DMS153 treated with DMSO at 0.1 percent for 48 hours (cell line): ENCODE measurements at regions not wholly inside any gene's neighbourhood (a gene's known extent, or its start where the extent isn't known, plus 50 kb on each side); places are given as distances from the start of the nearest gene placed in this dataset.

Experiments
- DNase-seq: peaks from one replicate; lab custom pipeline; 2025; ENCODE audit not compliant: unreplicated experiment; lab: John Stamatoyannopoulos, UW

DNA sequence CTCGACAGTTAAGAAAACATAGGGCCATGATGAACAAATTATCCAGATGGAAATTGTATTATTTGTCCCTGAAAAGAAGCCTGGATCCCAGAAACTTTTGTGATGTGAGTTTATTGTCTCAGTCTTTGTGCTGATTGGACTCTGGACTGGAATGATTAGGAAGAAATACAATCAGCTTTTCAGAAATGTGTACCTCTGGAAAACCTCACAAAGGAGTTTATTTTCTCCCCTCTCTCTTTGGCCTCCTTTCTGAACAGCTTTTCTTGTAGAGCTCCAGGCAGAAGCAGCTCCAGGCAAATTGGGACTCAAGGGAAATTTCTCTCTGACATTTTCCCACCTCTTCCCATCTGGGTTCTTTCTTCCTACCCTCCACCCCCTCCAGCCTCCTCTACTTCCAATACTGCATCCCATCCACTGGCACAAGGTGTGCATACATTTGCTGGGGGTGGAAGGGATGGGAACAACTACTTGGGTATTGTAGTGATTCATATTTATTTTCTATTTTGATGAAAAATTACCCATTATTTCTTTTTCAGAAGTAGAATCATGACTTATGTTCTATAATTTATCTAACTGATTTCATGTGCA, 119.7 kb downstream of the CD47 start:
- DNase-seq, result no peak

DNA sequence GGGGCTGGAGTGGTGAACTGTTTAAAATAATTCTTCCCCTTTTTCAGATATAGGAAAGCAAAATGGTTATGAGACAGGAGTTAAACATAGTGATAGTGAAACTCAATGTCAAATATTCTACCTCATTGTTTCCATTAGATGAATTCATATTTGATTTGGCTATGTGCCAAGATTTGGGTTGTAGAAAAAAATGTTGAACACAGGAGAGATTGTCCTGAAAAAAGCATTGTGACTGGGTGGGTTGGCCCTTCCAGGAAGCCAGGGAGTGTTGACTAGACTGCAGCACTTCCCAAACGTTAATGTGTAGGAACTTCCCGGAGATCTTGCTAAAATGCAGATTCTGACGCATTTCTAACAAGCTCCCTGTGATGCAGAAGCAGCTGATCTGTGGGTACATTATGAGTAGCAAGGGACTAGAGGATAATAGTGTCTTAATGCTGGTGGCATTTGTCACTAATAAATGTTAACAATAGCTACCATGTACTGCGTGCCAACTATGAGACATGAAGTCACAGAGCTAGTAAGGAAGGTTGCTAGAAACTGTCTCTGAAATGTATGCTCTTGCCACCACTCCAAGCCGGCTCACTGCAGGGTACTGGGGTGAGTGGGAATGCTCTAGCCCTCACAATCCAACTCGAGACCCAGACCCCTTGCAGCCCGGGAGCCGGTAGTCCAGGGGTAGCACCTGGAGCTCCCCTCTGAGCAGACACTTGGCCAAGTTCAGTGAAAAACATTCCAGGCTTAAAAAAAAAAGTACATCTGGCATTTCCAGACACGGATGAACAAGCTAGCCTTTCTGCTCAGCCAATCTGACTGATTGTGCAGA, 120.6 kb downstream of the CD47 start:
- peak; percentile 44 for DNase-seq

DNA sequence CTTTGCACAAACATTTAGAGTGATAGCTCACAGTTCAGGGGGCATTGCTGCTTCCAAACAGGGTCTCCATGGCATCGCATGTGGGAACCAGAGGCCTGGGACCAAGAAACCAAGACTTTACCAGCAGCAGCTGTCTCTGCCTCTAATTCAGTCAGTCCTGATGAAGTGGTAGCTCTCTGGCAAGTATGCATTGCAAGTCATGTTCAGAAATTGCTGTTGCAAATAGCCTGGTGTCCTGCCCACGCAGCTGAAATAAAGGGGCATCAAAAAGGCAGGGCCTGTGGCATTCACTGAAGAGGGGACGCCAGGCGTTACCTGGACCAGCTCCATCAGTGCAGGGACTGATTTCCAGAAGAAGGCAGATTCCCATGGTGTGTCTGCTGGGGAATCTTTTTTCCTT, 121.3 kb downstream of the CD47 start:
- DNase-seq, result no peak

DNA sequence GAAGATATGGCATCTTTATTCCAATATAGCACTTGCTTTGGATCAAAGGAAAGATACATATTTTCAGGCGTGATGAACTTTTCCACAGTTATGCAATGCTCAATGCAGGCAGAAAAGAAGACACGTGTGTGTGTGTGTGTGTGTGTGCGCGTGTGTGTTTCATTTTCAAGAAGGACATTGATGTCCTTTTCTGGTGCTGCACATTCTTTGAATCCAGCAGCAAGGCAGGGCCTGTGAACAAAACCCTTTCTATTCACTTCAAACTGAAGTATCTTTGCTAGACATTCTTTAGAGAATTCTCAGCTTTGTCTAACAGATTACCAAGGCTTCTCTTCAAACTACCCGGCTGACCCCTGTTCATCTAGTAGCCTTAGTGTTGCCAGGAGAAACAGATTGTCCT, 124.6 kb downstream of the CD47 start:
- DNase-seq, result no peak

DNA sequence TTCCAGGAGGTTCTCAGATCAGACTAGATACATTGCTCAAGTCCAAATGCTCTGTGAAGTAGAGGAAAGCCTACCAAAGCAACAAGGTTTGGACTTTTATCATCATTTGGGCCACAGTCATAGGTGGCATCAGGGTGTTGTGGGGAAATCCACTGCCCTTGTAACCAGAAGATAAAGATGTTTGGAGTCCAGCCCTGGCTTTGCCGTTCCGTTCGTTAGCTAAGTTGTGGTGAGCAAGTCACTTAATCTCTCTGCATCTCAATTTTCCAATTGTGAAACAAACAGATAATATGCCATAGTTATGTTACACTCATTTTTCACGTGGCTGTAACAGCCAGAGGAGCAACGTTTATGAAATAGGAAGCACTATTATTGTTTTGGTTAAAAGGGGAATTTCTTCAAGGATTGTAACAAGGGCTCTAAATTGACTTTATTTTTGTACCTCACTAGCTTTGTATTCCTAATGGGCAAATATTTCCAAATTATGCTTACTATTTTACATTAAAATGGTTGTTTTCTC, 125.6 kb downstream of the CD47 start:
- DNase-seq, result no peak

DNA sequence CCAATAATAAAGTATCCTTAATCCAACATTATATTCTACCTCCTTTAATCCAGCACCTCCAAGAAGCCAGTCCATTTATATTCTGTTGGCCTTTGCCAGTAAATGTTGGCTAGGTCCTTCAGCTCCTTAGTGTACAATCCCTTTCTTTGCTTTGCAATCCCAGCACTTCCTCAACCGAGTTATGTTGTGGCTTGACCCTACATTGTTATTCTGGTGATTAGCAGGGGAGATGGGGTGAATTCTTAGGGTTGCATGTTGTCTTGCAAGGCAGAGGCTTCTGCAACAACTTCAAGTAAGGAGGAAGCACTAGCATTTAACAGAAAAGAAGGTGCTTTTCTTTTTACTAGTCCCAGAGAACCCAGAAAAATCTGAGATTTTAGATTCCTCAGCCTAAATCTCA, 127.2 kb downstream of the CD47 start:
- DNase-seq, result no peak

DNA sequence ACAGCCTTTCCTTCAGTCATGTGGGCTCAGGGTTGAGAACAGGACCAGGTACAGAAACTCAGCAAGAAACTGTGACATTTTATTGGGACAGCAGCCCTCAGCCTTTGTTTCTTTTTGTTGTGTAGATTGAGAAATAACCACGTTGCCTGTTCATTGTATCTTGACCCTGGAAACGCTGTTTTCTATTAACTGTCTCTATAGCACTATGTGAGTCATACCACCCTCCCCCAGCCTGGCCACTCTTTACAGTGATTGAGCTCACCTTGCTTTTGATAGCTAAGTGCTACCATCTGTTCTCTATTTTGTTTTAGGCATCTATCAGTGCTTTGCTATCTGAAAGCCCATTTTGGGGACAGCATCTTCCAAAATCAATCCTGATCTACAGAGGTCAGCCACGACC, 127.9 kb downstream of the CD47 start:
- DNase-seq, result peak; percentile 13

DNA sequence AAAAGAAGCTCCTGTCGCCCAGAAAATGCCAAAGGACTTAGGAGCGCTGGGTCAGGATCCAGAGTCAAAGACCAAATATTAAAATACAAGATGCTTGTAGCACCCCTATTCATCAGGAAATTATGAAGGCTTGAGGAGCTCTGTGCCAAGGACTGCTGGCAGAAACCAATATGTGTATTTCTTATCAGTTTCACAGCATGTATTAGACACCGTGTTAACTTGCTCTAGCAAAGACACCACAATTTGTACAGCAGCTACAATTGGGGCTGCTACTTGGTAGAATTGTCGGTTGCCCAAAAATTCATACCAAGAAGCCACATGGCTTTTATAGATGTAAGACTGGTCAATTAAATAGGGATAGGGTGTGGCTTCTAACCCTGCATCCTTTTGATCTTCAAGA, 128.8 kb downstream of the CD47 start:
- no peak for DNase-seq

DNA sequence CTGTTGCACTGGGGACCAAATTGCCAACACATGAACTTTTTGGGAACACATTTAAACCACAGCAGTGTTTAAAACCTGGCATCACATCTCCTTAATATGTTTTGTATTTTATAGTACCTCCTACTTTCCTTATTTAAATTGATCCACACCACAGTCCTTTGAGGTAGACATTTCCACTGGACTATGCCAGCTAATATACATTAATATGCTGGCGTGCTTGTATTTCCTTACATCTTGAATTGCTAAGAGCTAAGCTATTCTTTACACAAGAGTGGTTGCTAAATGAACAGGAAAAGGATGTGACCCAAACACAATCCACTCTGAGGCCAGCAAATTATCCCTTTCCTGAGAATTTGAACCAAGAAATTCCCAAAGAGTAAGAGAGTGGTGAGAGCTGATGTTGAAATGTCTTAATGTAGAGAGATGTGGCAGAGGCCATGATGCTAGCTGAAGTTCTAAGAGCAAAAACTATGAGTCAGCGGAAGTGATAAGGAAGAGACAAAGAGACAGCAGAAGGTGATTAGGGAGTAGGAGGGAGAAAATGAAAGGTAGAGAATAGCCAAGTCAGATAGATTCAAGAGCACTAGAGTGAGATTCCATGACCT, 131.2 kb downstream of the CD47 start:
- DNase-seq, result no peak

DNA sequence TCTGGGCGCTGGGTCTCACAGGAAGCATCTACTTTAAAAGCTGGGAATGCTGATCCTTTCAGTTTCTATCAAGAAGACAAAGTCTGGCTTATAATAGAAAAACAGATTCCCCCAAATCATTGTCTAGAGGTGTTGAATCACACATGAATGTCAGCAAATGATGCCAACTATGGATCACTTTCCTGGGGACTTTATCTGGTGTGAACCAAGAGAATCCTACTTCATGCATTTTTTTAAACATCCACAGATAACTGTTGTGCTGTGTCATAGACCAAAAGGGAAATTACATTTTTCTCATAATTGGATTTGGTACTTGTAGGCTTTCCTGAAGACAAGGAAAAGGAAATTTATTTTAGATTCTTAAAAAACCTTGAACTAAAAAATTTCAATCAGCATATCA, 132.7 kb downstream of the CD47 start:
- DNase-seq, result no peak

DNA sequence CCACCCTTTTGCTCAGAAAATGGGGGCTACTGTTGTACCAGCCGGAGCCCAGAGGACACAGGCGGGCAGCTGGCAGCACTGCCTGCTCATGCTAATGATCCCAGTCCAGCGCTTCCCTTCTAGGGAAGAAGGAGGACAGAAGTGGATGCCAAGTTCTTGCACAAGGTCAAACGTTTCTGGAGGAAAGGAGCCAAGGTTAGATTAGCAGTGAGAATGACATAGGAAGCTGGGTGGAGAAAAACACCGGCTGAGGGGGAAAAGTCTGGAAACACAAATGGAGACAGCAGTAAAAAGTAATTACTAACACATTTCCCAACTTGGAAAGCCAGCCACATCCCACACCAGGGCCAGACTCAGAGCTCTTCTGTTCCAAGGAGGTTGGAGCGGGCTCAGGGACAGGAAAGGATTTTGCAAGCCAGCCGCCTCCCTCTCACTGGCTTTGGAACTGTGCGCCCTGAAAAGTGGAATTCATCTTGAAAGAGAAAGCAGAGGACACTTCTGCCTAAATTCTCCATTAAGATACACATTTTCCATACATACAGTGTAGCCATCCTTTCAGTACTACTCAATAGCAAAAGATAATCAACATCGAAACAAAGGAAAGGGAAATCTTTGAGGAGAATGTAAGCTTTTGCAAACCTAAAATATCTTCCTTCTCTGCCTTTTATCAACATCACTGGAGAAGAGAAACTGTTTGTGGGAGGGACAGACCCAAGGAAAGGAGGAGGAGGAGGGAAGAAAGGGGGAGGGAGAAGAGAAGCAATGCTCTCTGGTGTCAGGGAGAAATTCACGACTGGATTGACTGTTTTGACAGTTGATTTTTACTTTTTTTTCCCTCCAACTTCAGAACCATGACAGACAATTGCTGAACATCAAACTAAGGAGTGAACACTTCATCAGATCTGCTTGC, 133.6 kb downstream of the CD47 start:
- no peak for DNase-seq

DNA sequence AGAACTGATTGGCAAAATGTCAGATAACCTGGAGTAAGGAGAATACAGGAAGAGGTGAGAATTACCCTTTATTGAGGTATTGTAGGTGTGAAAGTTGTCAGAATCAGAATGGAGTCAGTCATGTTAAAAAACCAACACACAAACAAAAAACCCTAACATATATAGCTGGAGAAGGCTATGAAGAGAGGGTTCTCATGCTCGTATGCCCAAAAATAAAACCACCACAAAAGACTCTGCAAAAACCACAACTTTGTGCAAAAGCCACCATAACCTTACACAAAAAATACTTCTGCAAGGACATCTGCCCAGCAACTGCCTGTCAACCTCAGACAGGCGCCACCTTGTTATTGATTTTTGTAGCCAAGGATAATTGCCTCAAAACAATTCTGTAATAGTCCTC, 136.0 kb downstream of the CD47 start:
- DNase-seq, result no peak

DNA sequence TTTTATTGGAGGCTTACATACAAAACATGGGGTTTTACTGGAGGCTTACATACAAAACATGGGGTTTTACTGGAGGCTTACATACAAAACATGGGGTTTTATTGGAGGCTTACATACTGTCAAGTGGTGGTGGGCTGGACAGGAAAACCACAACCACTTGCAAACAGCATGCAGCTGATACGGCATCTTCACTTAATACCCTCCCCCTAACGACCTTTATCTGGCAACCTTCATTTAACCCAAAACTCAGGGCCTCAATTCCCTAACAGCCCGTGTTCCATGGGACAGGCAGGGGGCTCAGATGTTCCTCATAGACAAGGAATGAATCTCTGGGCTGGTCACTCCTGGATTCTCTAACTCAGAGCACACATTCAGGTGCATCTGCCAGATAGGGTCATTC, 137.1 kb downstream of the CD47 start:
- no peak for DNase-seq

DNA sequence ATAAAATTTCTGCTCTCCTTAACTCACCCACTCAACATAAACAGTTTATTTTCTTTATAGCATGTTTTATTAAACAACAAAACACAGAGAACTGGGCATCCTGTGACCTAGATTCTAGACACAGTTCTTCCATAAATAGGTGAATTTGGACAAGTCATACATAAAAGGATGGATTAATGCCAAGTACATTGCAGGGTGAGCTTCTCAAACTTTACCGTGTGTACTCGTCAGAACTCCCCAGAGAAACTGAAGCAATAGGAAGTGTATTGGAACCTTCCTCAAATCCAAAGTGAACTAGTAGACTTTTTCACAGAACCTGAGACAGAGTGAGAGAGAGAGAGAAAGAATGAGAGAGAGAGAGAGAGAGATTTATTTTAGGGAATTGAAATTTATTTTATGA, 139.7 kb downstream of the CD47 start:
- DNase-seq, result no peak

DNA sequence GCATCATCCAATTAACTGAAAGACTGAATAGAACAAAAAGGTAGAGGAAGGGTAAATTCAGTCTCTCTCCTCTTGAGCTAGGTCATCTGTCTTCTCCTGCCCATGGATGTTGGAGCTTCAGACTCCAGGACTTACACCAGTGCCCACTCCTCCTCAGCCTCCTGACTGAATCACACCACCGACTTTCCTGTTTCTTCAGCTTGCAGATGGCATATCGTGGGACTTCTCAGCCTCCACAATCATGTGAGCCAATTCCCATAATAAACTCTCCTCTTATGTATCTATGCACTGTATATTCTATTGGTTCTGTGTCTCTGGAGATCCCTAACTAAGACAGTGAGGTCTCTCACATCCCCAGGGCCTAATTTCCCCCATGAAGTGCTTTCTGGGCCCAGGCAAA, 140.4 kb downstream of the CD47 start:
- DNase-seq, result no peak

DNA sequence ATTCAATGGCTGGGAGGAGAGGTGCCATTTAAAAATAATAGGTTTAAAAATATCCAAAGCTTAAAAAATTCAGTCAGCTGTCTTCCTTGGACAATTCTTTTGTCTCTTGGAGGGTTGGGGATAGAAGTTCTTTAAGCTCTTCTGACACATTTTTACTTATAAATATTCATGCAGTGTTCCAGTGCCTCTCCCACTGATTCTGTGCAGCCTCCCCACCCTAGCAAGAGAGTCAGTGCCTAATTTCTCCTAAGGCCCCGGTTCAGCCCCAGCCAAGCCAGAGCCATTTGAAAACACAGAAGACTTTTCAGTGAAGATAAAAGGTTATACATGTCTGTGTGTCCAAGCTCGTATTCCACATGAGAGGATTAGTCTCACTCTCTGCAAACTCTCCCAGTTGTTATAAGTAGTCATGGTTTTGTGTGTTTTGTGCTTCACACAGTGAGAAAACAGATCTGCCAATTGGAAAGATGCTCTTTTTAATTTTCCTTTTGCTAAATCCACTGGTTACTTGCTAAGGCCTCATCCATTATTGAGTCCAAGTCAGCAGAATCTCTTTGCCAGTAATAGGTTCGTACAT, 141.3 kb downstream of the CD47 start:
- DNase-seq, result no peak

DNA sequence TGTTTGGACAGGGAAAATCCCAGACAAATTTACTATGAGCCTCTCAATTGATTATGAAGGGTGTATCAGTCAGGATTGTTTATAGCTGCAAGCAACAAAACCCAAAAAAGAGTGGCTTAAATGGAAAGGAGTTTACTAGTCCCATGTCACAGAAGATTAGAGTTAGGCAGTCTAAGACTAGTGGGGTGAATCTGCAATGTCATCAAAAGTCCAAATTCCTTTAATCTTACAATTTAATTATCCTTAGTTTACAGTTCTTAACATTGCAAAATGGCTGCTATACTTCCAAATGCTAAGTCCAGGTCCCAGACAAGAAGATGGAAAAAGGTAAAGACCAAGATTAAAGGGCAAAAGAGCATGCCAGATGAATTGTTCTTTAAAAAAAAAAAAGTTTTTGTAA, 143.6 kb downstream of the CD47 start:
- DNase-seq, result no peak

DNA sequence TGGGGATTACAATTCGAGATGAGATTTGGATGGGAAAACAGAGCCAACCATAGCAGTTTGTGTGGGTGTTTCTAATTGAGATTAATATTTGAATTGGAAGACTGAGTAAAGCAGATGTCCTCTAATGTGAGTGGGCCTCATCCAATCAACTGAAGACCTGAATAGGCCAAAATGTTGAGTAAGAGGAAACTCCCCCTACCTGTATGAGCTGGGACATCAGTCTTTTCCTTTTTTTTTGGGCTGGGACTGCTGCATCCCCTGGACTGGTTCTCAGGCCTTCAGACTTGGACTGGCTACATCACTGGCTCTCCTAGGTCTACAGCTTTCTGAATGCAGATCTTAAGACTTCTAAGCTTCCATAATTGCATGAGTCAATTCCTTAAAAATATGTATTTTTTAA, 144.1 kb downstream of the CD47 start:
- no peak for DNase-seq

DNA sequence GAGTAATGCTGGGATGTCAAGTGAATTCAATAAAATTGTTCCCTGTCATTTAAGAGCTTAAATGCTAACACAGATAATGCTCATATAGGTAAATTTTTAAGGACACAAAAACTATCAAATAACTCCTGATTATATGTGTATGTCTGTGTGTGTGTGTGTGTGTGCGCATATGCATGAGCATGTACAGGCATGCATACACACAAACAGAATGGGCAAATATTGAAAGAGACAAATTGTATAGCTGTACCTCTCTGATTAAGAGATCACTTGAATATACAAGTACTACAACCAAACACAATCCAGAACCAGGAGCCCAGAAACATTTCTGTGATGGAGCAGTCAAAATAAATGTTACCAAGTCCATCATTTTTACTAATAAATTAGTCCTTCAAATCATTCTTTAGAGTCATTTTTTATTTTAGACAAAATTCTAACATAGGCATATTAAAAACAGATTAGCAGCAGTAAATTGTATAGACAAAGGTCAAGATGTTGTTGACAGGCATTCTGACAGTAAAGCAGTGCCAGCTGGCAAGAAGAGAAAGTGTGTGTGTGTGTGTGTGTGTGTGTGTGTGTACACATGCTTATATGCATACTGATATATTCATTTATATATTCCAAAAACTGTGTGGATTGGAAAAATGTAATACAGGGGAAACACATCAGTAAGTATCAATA, 145.3 kb downstream of the CD47 start:
- DNase-seq, result no peak

DNA sequence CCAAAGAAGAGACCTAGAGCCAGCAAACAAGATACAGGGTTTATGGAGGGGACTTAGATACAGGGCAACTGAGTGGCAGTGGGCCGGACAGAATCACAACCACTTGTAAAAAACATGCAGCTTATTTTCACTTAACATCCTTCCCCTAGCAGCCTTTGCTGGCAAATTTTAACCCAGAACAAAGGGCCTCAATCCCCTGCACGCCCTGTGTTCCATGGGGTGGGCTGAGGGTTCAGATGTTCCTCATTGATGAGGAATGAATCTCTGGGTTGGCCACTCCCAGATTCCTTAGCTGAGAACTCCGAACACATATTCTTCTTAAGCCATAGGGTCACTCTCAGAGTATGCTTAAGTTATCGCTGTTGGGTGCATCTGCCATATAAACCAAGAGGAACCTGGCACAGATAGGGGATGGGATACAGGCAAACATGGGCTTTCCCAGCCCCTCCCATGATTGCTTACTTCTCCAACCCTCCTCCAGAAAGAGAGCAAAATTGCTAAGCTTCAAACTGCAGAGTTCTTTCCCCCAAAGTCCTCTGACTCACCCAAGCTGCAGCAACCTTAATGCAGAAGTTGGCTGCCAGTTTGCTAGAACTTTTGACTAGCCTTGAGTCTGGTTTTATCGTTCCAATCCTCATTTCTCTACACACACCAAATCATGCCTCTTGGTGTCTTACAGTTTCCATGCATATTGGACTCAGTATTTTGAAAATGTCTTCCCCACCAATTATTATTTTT, 146.9 kb downstream of the CD47 start:
- no peak for DNase-seq
